ENCODE measurements at regions not wholly inside any gene's neighbourhood (a gene's known extent, or its start where the extent isn't known, plus 50 kb on each side); places are given as distances from the start of the nearest gene placed in this dataset.
"Not testable (repeated sequence)": the region's sequence is repeated elsewhere in the genome, so short reads cannot be mapped to it uniquely, and the experiment has no call there.

- Histone ChIP-seq H3K27ac (no peak overlapping the region), H3K4me3 (no peak overlapping the region)
Measured at GRCh38 chr14:37968664-37969240, 239.0 kb upstream of the SSTR1 start.

DNA sequence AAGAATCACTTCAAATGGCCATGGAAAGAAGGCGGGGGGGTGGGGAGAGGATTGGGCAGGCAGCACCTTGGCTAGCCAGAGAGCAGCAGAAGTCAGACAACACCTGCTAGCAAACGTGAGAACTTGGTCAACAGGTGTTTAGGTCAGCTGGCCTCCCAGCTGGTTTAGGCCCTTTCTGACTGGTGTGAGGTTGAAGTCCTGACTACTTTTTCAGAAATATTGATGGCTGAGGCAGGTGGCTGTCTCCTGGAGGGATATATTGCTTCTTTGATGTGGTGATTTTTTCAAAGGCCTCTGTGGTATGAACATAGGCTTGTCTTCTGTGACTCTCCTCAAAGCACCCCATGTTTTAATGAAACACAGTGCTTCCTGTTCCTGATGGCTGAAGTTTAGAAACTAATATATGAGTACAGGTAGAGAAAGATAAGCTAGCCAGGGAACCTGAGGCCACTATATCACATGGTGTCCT, 238.2 kb upstream of the SSTR1 start:
- H3K27ac ChIP-seq: no peak overlapping the region
- H3K4me3 ChIP-seq: no peak overlapping the region

DNA sequence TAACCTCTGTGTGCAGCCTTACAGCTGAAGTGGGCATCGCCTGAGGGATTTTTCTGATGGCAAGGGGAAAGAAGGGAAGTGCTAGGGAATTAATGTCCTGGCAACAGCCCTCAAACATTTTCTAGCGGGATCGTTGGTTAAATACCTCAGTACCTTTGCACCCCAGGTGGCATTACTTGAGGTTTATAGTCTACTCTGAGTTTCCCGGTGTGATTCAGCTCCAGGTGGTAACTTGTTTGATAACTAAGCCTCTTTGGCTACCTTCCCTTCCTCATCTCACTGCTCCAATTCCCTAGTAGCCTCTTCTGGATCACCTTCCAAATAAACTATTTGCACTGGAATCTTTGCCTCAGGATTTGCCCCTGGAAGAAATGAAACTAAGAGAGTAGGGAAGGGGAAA, 237.0 kb upstream of the SSTR1 start:
- Histone ChIP-seq H3K4me3 (no peak overlapping the region), H3K27ac (no peak overlapping the region)

DNA sequence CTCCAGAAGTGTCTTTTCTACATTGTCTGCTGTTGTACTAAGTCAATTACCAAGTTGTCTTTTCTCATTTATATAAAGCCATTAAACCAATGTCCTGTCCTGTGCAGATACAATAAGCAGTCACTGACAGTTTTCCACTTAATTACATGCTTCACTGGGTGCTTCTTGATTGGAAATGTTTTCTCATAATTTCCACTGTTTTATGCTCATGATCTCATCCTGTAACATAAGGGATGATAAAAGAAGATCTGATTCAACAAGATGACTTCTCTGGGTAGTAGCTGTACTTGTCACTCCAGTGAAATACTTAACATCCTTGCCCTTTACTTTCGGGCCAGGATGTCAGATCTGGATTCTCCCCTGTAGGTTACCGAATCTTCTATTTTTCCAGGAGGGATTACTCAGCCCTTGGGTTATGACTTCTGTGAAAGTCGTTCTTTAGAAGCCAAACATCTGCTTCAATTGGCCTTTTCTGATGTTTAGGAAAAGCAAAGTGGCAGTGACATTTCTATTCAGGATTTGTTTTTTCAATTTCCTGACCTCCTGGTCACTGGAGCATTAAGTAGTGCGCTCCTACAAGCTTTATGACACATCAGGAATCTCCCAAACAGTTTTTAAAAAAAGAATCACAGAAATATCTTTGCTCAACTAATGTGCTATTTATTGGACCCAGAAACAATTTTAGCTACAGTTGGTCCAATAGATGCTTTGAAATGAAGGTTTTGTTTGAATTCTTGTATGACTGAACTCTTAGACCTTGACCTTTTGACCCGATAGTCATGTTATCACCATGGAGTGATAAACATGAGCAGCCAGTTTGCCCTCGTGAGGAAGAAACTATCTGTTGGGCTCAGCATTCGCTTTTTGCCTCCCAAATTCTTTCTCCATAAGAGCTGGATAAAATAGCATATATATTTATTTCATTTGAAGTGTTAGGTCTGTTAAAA, 234.5 kb upstream of the SSTR1 start:
- Histone ChIP-seq H3K27ac (no peak overlapping the region), H3K4me3 (no peak overlapping the region)

DNA sequence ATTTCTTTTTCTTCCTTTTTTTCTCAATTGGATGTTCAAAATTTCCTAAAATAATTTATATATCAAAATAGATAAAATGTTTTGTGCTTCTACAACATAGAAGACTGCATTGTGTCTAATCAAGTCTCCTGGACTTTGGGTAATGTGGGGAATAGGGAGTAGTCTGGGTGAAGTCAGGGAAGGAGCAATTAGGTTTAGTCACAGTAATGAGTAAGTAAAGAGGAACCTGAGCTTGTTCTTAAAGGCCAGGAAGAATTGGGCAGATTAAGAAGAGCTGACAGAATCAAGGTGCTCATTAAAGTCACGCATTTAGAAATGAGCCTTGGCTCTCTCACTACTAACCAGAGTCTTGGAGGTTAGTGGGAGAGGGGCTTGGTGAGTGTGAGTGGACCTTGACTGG, 233.3 kb upstream of the SSTR1 start:
- Histone ChIP-seq H3K27ac (no peak overlapping the region), H3K4me3 (no peak overlapping the region)

- H3K27ac ChIP-seq: no peak overlapping the region
- no peak overlapping the region for H3K4me3 ChIP-seq
Measured at GRCh38 chr14:37977481-37977880, 230.2 kb upstream of the SSTR1 start.

GRCh38 chr14:37985826-37986470, 221.8 kb upstream of the SSTR1 start:
- Histone ChIP-seq H3K4me3 (no peak overlapping the region), H3K27ac (no peak overlapping the region)

GRCh38 chr14:37988472-37988871, 219.2 kb upstream of the SSTR1 start:
- H3K27ac ChIP-seq: no peak overlapping the region

GRCh38 chr14:37991027-37991426, 216.7 kb upstream of the SSTR1 start:
- no peak overlapping the region for H3K27ac ChIP-seq
- no peak overlapping the region for H3K4me3 ChIP-seq

More at GRCh38 chr14:37988472-37988871, 219.2 kb upstream of the SSTR1 start:
- no peak overlapping the region for H3K4me3 ChIP-seq

DNA sequence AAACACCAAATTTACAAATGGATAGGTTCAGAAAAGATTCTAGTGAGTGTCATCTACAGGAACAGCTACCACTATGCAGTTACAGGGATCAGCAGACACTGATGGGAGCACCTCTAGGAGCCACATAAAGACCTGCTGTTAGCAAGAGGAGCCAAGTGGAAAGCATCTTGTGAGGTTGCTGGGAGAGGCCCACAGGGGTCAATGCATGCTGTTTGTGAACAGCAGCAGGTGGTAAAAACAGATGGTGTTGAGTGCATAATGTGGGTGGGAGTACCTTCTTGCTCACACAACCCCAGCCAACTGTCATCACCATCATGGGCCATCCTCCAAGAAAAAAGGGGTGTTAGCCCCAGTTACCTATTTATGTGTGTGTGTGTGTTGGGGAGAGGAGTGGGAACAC, 215.2 kb upstream of the SSTR1 start:
- Histone ChIP-seq H3K4me3 (no peak overlapping the region), H3K27ac (no peak overlapping the region)

- no peak overlapping the region for H3K4me3 ChIP-seq
- no peak overlapping the region for H3K27ac ChIP-seq
Measured at GRCh38 chr14:37994846-37995372, 212.8 kb upstream of the SSTR1 start.

DNA sequence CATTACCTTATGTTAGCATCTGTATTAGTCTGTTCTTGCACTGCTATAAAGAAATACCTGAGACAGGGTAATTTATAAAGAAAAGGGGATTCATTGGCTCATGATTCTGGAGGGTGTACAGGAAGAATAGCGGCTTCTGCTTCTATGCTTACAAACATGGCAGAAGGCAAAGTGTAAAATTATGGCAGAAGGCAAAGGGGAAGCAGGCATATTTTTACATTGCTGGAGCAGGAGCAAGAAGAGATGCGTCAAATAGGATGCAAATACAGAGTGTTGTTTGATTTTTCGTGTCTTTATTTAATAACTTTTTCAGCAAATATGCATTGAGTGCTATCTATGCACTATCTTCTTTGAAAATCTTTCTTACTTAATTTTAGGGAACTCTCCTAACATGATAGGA, 210.7 kb upstream of the SSTR1 start:
- H3K27ac ChIP-seq: no peak overlapping the region
- H3K4me3 ChIP-seq: no peak overlapping the region

- H3K27ac ChIP-seq: no peak overlapping the region
- no peak overlapping the region for H3K4me3 ChIP-seq
Measured at GRCh38 chr14:38000340-38000739, 207.4 kb upstream of the SSTR1 start.

DNA sequence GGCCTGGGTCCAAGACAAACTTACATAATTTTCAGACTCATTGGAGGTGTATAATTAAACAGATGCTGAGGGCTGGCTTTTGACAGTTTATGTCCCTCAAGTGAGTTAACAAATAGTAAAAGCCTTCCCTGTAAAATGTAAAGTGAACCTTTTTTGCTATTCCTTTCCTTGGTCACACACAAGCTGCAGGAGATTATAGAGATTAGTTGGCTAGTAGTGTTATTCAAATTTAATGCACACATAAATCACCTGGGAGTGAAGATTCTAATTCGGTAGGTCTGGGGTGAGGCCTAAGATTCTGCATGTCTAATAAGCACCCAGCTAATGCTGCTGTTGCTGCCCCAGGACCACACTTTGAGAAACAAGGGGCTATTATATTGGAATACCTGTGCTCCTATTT, 206.2 kb upstream of the SSTR1 start:
- H3K27ac ChIP-seq: no peak overlapping the region
- H3K4me3 ChIP-seq: no peak overlapping the region

DNA sequence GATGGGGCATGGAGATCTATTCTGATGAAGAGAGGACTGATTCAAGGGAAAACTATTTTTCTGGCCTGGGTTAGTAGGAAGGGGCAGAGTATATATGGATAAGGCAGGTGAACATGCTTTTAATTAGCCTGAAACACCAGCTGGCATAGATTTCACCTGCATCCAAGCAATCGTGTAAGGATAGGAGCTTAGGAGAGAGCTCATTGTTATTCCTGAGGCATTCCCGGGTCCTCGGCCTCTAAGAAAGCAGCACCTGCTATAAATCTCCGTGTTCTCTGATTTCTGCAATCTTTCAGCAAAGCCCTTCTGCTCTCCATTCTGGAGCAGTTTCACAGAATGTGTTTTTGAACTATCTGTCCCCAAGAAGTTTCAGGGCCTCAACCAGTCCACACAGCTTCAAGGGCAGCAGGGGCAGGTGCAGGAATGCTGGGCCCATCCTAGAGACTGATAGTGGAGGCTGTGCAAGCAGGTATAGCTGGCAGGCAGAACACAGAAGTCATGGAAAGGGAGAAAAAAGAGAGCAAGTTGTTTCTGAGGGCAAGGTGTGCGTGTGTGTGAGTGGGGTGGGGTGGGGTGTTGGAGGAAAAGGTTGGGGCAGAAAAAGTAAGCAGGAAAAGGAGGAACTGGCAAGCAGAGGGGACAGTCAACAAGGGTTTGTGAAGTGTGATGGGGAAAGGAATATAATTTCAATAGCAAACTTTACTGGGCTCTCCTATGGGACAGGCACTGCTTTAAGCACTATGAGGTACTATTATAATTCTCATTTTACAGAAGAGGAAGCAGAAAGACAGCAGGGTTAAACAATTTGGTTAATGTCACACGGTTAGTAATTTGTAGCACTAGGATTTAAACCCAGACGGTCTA, 203.7 kb upstream of the SSTR1 start:
- H3K27ac ChIP-seq: no peak overlapping the region
- H3K4me3 ChIP-seq: no peak overlapping the region

GRCh38 chr14:38004610-38004879, 203.2 kb upstream of the SSTR1 start:
- Histone ChIP-seq H3K4me3 (no peak overlapping the region), H3K27ac (no peak overlapping the region)

GRCh38 chr14:38011156-38011555, 196.5 kb upstream of the SSTR1 start:
- H3K4me3 ChIP-seq, H3K27ac ChIP-seq: not testable (repeated sequence)

DNA sequence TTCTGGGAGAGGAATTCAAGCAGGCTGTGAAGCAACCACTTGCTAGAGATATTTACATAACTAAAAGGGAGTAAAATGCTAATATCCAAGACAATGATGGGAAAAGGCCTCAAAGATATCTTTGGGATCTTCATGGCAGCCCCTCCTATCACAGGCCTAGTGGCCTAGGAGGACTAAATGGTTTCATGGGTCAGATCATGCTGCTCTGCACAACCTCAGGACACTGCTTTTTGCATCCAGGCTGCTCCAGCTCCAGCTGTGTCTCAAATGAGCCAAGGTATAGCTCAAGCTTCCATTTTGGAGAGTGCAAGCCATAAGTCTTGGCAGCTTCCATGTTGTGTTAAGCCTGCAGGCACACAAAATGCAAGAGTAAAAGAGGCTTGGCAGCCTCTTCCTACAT, 195.6 kb upstream of the SSTR1 start:
- Histone ChIP-seq H3K4me3 (no peak overlapping the region), H3K27ac (no peak overlapping the region)

DNA sequence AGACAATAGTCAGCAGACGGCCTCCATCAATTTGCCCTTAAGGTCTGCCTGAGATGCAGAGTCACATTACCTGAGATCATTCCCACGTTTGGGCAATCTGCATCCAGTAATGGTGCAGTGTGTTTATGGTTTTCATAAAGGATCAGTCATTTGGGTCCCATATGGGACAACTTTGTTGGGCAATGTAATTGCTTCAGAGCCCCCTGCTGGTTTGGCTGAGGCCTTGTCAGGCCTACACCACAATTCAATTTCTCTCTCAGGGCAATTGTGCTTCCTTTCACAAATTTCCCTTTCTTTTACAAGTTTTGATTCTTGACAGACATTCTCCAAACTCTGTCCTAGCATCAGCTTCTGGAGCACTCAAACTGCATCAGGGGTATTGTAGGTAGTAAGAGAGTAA, 191.2 kb upstream of the SSTR1 start:
- Histone ChIP-seq H3K4me3 (no peak overlapping the region), H3K27ac (no peak overlapping the region)

DNA sequence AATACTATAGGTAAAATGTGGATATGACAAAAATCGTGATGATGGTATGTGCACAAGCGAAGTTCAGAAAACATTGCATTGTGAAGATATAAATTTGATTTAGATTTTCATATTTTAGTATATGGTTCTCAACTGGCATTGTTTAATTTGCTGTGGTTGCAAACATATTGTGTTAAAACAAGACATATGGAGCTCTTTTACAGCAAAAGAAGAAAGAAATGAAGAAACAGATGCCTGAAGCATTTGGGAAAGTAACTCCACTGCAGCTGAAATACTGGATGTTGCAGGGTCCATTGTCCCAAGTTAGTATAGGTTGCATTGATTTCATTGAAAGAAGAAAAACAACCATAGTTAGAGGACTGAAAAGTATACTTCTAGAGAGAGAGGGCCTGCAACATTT, 185.8 kb upstream of the SSTR1 start:
- no peak overlapping the region for H3K27ac ChIP-seq
- no peak overlapping the region for H3K4me3 ChIP-seq
